ENCODE measurements at regions not wholly inside any gene's neighbourhood (a gene's known extent, or its start where the extent isn't known, plus 50 kb on each side); places are given as distances from the start of the nearest gene placed in this dataset.
A peak's percentile ranks its signal among the peaks of the same experiment; 100 is the strongest.

GRCh38 chr20:4569865-4570264, 116.4 kb upstream of the PRNP start:
- H3K4me1 Mint-ChIP-seq (ENCODE audit: unreplicated experiment), result no peaks in the 10 kb centered on the region
- H3K27me3 Mint-ChIP-seq (ENCODE audit: unreplicated experiment), result peaks cover 6% of the 10 kb centered on the region
- no peaks in the 10 kb centered on the region for H3K36me3 Mint-ChIP-seq (ENCODE audit: unreplicated experiment)
- H3K9me3 Mint-ChIP-seq (ENCODE audit: unreplicated experiment), result no peaks in the 10 kb centered on the region
- no peak overlapping the region for H3K27ac Mint-ChIP-seq (ENCODE audit: unreplicated experiment)
- no peak overlapping the region for H3K4me3 Mint-ChIP-seq (ENCODE audit: unreplicated experiment)
- DNase-seq (ENCODE audit: extremely low spot score, unreplicated experiment), result no peak
- no peak for TF ChIP-seq CTCF (IDR thresholded peaks at IDR 0.05)

- H3K27ac Mint-ChIP-seq (ENCODE audit: unreplicated experiment), result no peak overlapping the region
- H3K36me3 Mint-ChIP-seq (ENCODE audit: unreplicated experiment), result no peaks in the 10 kb centered on the region
- no peak for TF ChIP-seq CTCF (IDR thresholded peaks at IDR 0.05)
- H3K9me3 Mint-ChIP-seq (ENCODE audit: unreplicated experiment), result peaks cover 4% of the 10 kb centered on the region
- H3K4me3 Mint-ChIP-seq (ENCODE audit: unreplicated experiment), result no peak overlapping the region
- DNase-seq (ENCODE audit: extremely low spot score, unreplicated experiment), result no peak
- H3K27me3 Mint-ChIP-seq (ENCODE audit: unreplicated experiment), result peaks cover 11% of the 10 kb centered on the region
- no peaks in the 10 kb centered on the region for H3K4me1 Mint-ChIP-seq (ENCODE audit: unreplicated experiment)
Measured at GRCh38 chr20:4569092-4569491, 117.2 kb upstream of the PRNP start.

- Mint-ChIP-seq H3K27me3 (ENCODE audit: unreplicated experiment) (peaks cover 12% of the 10 kb centered on the region), H3K4me1 (ENCODE audit: unreplicated experiment) (no peaks in the 10 kb centered on the region), H3K27ac (ENCODE audit: unreplicated experiment) (no peak overlapping the region), H3K4me3 (ENCODE audit: unreplicated experiment) (no peak overlapping the region), H3K36me3 (ENCODE audit: unreplicated experiment) (no peaks in the 10 kb centered on the region), H3K9me3 (ENCODE audit: unreplicated experiment) (peaks cover 4% of the 10 kb centered on the region)
- TF ChIP-seq CTCF (IDR thresholded peaks at IDR 0.05), result no peak
- no peak for DNase-seq (ENCODE audit: extremely low spot score, unreplicated experiment)
Measured at GRCh38 chr20:4568361-4568959, 117.8 kb upstream of the PRNP start.

GRCh38 chr20:4567170-4567569, 119.1 kb upstream of the PRNP start:
- no peak for TF ChIP-seq CTCF (IDR thresholded peaks at IDR 0.05)
- H3K27me3 Mint-ChIP-seq (ENCODE audit: unreplicated experiment), result peaks cover 8% of the 10 kb centered on the region
- no peak for DNase-seq (ENCODE audit: extremely low spot score, unreplicated experiment)
- no peak overlapping the region for H3K27ac Mint-ChIP-seq (ENCODE audit: unreplicated experiment)
- peaks cover 4% of the 10 kb centered on the region for H3K9me3 Mint-ChIP-seq (ENCODE audit: unreplicated experiment)
- no peaks in the 10 kb centered on the region for H3K36me3 Mint-ChIP-seq (ENCODE audit: unreplicated experiment)
- H3K4me3 Mint-ChIP-seq (ENCODE audit: unreplicated experiment), result no peak overlapping the region
- no peaks in the 10 kb centered on the region for H3K4me1 Mint-ChIP-seq (ENCODE audit: unreplicated experiment)

DNA sequence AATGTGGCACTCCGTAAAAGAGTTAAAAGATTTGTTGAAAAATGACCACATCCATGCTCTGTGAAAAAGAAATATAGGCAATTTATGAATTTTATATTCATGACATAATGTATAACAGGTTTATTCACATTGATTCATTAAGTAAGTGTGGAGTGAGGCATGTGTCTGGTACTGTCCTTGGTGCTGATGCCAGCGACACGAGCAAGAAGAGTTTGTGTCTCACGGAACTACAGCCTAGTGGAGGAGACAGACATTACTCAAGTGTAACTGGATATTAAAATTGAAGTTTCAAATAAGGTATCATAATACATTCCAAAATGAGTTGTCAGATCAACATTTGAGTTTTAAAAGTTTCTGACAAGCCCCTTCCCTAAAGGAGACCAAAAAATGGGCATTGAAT, 122.7 kb upstream of the PRNP start:
- peaks cover 8% of the 10 kb centered on the region for H3K9me3 Mint-ChIP-seq (ENCODE audit: unreplicated experiment)
- no peak overlapping the region for H3K4me3 Mint-ChIP-seq (ENCODE audit: unreplicated experiment)
- TF ChIP-seq CTCF (IDR thresholded peaks at IDR 0.05), result peak; percentile 25
- DNase-seq (ENCODE audit: extremely low spot score, unreplicated experiment), result no peak
- peaks cover 8% of the 10 kb centered on the region for H3K27me3 Mint-ChIP-seq (ENCODE audit: unreplicated experiment)
- no peaks in the 10 kb centered on the region for H3K4me1 Mint-ChIP-seq (ENCODE audit: unreplicated experiment)
- no peak overlapping the region for H3K27ac Mint-ChIP-seq (ENCODE audit: unreplicated experiment)
- no peaks in the 10 kb centered on the region for H3K36me3 Mint-ChIP-seq (ENCODE audit: unreplicated experiment)

All from osteocyte (in vitro differentiated cells).